ENCODE measurements at regions not wholly inside any gene's neighbourhood (a gene's known extent, or its start where the extent isn't known, plus 50 kb on each side); places are given as distances from the start of the nearest gene placed in this dataset.

GRCh38 chr9:16170119-16170518 lies 617.3 kb downstream of the CCDC171 start:
- H3K4me1 Mint-ChIP-seq (ENCODE audit: unreplicated experiment), result peaks cover 6% of the 10 kb centered on the region
- peaks cover 7% of the 10 kb centered on the region for H3K9me3 Mint-ChIP-seq (ENCODE audit: unreplicated experiment)
- no peaks in the 10 kb centered on the region for H3K36me3 Mint-ChIP-seq (ENCODE audit: unreplicated experiment)
- DNase-seq (ENCODE audit: extremely low spot score, unreplicated experiment), result no peak
- H3K4me3 Mint-ChIP-seq (ENCODE audit: unreplicated experiment), result no peak overlapping the region
- no peak for TF ChIP-seq CTCF (IDR thresholded peaks at IDR 0.05)
- no peaks in the 10 kb centered on the region for H3K27me3 Mint-ChIP-seq (ENCODE audit: unreplicated experiment)
- H3K27ac Mint-ChIP-seq (ENCODE audit: unreplicated experiment), result no peak overlapping the region

- DNase-seq (ENCODE audit: extremely low spot score, unreplicated experiment), result no peak
- Mint-ChIP-seq H3K9me3 (ENCODE audit: unreplicated experiment) (peaks cover 4% of the 10 kb centered on the region), H3K27ac (ENCODE audit: unreplicated experiment) (no peak overlapping the region), H3K4me1 (ENCODE audit: unreplicated experiment) (peaks cover 6% of the 10 kb centered on the region), H3K36me3 (ENCODE audit: unreplicated experiment) (no peaks in the 10 kb centered on the region), H3K27me3 (ENCODE audit: unreplicated experiment) (no peaks in the 10 kb centered on the region), H3K4me3 (ENCODE audit: unreplicated experiment) (no peak overlapping the region)
- no peak for TF ChIP-seq CTCF (IDR thresholded peaks at IDR 0.05)
Measured at GRCh38 chr9:16171911-16172310, 619.1 kb downstream of the CCDC171 start.

GRCh38 chr9:16172796-16173195 lies 620.0 kb downstream of the CCDC171 start:
- Mint-ChIP-seq H3K36me3 (ENCODE audit: unreplicated experiment) (no peaks in the 10 kb centered on the region), H3K4me1 (ENCODE audit: unreplicated experiment) (peaks cover 6% of the 10 kb centered on the region), H3K9me3 (ENCODE audit: unreplicated experiment) (no peaks in the 10 kb centered on the region), H3K4me3 (ENCODE audit: unreplicated experiment) (no peak overlapping the region), H3K27me3 (ENCODE audit: unreplicated experiment) (no peaks in the 10 kb centered on the region), H3K27ac (ENCODE audit: unreplicated experiment) (no peak overlapping the region)
- DNase-seq (ENCODE audit: extremely low spot score, unreplicated experiment), result no peak
- TF ChIP-seq CTCF (IDR thresholded peaks at IDR 0.05), result no peak

- H3K9me3 Mint-ChIP-seq (ENCODE audit: unreplicated experiment), result peaks cover 7% of the 10 kb centered on the region
- TF ChIP-seq CTCF (IDR thresholded peaks at IDR 0.05), result no peak
- H3K27ac Mint-ChIP-seq (ENCODE audit: unreplicated experiment), result no peak overlapping the region
- peaks cover 8% of the 10 kb centered on the region for H3K4me1 Mint-ChIP-seq (ENCODE audit: unreplicated experiment)
- no peak overlapping the region for H3K4me3 Mint-ChIP-seq (ENCODE audit: unreplicated experiment)
- DNase-seq (ENCODE audit: extremely low spot score, unreplicated experiment), result no peak
- no peaks in the 10 kb centered on the region for H3K36me3 Mint-ChIP-seq (ENCODE audit: unreplicated experiment)
- no peaks in the 10 kb centered on the region for H3K27me3 Mint-ChIP-seq (ENCODE audit: unreplicated experiment)
Measured at GRCh38 chr9:16174915-16175314, 622.1 kb downstream of the CCDC171 start.

- Mint-ChIP-seq H3K27ac (ENCODE audit: unreplicated experiment) (no peak overlapping the region), H3K27me3 (ENCODE audit: unreplicated experiment) (no peaks in the 10 kb centered on the region), H3K9me3 (ENCODE audit: unreplicated experiment) (peaks cover 7% of the 10 kb centered on the region), H3K4me3 (ENCODE audit: unreplicated experiment) (no peak overlapping the region), H3K4me1 (ENCODE audit: unreplicated experiment) (peaks cover 11% of the 10 kb centered on the region), H3K36me3 (ENCODE audit: unreplicated experiment) (no peaks in the 10 kb centered on the region)
- TF ChIP-seq CTCF (IDR thresholded peaks at IDR 0.05), result no peak
- no peak for DNase-seq (ENCODE audit: extremely low spot score, unreplicated experiment)
Measured at GRCh38 chr9:16175461-16175860, 622.6 kb downstream of the CCDC171 start.

All from osteocyte (in vitro differentiated cells).